Stomach (tissue), 8 donors: ENCODE measurements at regions not wholly inside any gene's neighbourhood (a gene's known extent, or its start where the extent isn't known, plus 50 kb on each side); places are given as distances from the start of the nearest gene placed in this dataset.
"Not testable (repeated sequence)": the region's sequence is repeated elsewhere in the genome, so short reads cannot be mapped to it uniquely, and the experiment has no call there.

Experiments
- DNase-seq, 2 donors: peaks; one replicate each; pipeline versions ENCODE4 v3.0.0 to v3.0.0-alpha.2; 2013 to 2019
- H3K27ac ChIP-seq, 5 donors: fragments of 200-600 bp in 4 of 5; sonication (generic) in 4 of 5; one replicate each; pipeline ENCODE4 v1.5.1; 2013 to 2019; ENCODE audit warnings: mild to moderate bottlenecking in 1 of 5, moderate library complexity in 1 of 5
- H3K27me3 ChIP-seq, 3 donors: fragments of 200-600 bp; sonication (generic); one replicate each; pipeline ENCODE4 v1.5.1; 2017 to 2019; ENCODE audit warnings: mixed run types in 1 of 3
- H3K36me3 ChIP-seq, 4 donors: fragments of 200-600 bp; sonication (generic); 1 replicate in 3 of 4; 2 replicates in 1 of 4; pipeline ENCODE4 v1.5.1; 2016 to 2019
- H3K4me1 ChIP-seq, 4 donors: fragments of 200-600 bp; sonication (generic); one replicate each; pipeline ENCODE4 v1.5.1; 2016 to 2019
- H3K4me3 ChIP-seq, 4 donors: fragments of 200-600 bp; sonication (generic) in 3 of 4; one replicate each; pipeline ENCODE4 v1.5.1; 2016 to 2019; ENCODE audit warnings: mild to moderate bottlenecking in 1 of 4
- H3K9me3 ChIP-seq, 4 donors: fragments of 200-600 bp; sonication (generic); one replicate each; pipeline ENCODE4 v1.5.1; 2016 to 2019
- EP300 ChIP-seq: sonication (generic); formaldehyde crosslinking; IDR thresholded peaks from one replicate; pipeline ENCODE4 v1.6.1; 2017; ENCODE audit warnings: antibody characterized with exemption
- POLR2A ChIP-seq, 4 donors: fragments of 450-650 bp; IDR thresholded peaks; one replicate each; pipeline ENCODE4 v1.6.1; 2016; ENCODE audit warnings: antibody characterized with exemption in 4 of 4, control low read depth in 2 of 4, mild to moderate bottlenecking in 1 of 4, moderate library complexity in 1 of 4
- POLR2AphosphoS5 ChIP-seq, 3 donors: sonication (generic); formaldehyde crosslinking; IDR thresholded peaks; one replicate each; pipeline ENCODE4 v1.6.1; 2016; ENCODE audit warnings: antibody characterized with exemption in 3 of 3
- WGBS, 5 donors: extraction: QIAGEN DNeasy Blood & Tissue Kit in 3 of 5; methylation state at CpG; one replicate each; pipeline versions ENCODE4 v1.1.5 to v1.1.7; 2013 to 2018; 5-methylcytosine and 5-hydroxymethylcytosine counted together
- intact Hi-C: fragments of 100-400 bp; cut with DNase I; formaldehyde crosslinking; loops from one replicate; pipeline ENCODE4 v1.15.1; 2023; ENCODE audit warnings: low total_unique reads
- TF ChIP-seq, protein P1 (sequence below), 7 experiments: fragments of 450-650 bp in 4 of 7; fragments of 200-600 bp in 3 of 7; sonication (generic) in 3 of 7; IDR thresholded peaks; one replicate each; pipeline ENCODE4 v1.5.1; 2016 to 2019; ENCODE audit warnings: antibody characterized with exemption in 7 of 7, control low read depth in 2 of 7, mild to moderate bottlenecking in 1 of 7
- donor health status: healthy with polysubstance abuse.
- donor health status: Bipolar disorder and iron deficiency.
- donor health status: healthy.

DNA sequence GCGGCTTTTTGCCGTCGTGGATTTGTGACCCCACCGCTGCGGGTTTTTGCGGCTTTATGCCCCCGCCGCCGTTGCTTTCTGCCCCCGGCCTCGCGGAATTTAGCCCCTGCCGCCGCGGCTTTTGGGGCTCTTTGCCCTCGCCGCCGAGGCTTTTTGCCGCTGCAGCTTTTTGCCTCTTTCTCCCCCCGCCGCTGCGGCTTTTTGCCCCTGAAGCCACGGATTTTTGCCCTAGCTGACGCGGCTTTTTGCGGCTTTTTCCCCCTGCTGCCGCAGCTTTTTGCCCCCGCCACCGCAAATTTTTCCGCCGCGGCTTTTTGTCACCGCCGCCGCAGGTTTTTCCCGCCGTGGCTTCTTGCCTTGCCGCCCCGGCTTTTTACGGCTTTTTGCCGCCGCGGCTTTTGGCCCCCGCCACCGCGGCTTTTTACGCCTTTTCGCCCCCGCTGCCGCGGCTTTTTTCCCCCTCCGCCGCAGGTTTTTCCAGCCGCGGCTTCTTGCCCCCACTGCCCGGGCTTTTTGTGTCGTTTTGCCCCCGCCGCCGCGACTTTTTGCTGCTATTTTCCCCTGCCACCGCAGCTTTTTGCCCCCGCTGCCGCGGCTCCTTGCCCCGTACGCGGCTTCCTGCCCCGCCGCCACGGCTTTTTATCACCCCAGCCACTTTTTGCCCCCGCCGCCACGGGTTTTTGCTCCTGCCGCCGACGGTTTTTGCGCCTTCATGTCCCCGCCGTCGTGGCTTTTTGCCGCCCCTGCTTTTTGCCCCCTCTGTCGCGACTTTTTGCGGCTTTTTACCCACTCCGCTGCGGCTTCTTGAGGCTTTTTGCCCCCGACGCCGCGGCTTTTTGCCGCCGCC is 3933.6 kb downstream of the SRGAP2C start:
- 63 to 74% (median 67%) methylated on average over 90 to 93 of the region's 93 CpGs for WGBS, 5 donors
- DNase-seq = no peak
- H3K4me1 ChIP-seq = no peaks in the 10 kb centered on the region
- H3K4me3 ChIP-seq = no peak overlapping the region
- peaks cover 0 to 54% (median 42%) of the 10 kb centered on the region in 4 donors for H3K9me3 ChIP-seq
- H3K27me3 ChIP-seq = no peaks in the 10 kb centered on the region
- TF ChIP-seq POLR2AphosphoS5 (IDR thresholded peaks at IDR 0.05) = no peak
- TF ChIP-seq, protein P1, sequence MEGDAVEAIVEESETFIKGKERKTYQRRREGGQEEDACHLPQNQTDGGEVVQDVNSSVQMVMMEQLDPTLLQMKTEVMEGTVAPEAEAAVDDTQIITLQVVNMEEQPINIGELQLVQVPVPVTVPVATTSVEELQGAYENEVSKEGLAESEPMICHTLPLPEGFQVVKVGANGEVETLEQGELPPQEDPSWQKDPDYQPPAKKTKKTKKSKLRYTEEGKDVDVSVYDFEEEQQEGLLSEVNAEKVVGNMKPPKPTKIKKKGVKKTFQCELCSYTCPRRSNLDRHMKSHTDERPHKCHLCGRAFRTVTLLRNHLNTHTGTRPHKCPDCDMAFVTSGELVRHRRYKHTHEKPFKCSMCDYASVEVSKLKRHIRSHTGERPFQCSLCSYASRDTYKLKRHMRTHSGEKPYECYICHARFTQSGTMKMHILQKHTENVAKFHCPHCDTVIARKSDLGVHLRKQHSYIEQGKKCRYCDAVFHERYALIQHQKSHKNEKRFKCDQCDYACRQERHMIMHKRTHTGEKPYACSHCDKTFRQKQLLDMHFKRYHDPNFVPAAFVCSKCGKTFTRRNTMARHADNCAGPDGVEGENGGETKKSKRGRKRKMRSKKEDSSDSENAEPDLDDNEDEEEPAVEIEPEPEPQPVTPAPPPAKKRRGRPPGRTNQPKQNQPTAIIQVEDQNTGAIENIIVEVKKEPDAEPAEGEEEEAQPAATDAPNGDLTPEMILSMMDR (IDR thresholded peaks at IDR 0.05) = no peak
- no peak for TF ChIP-seq POLR2A (IDR thresholded peaks at IDR 0.05)
- TF ChIP-seq EP300 = no peak
- intact Hi-C loops = no loop called here
- no peak overlapping the region for H3K27ac ChIP-seq
- no peaks in the 10 kb centered on the region for H3K36me3 ChIP-seq

GRCh38 chr1:125119024-125119441 is 3934.3 kb downstream of the SRGAP2C start:
- H3K27me3 ChIP-seq = no peaks in the 10 kb centered on the region
- no peak for DNase-seq
- H3K4me1 ChIP-seq = no peaks in the 10 kb centered on the region
- no peak overlapping the region for H3K27ac ChIP-seq
- H3K9me3 ChIP-seq = peaks cover 0 to 60% (median 47%) of the 10 kb centered on the region in 4 donors
- no peaks in the 10 kb centered on the region for H3K36me3 ChIP-seq
- 68 to 77% (median 71%) methylated on average over 52 to 53 of the region's 53 CpGs for WGBS, 5 donors
- intact Hi-C loops = no loop called here
- no peak overlapping the region for H3K4me3 ChIP-seq
- no peak for TF ChIP-seq POLR2A (IDR thresholded peaks at IDR 0.05)
- TF ChIP-seq EP300 = no peak
- TF ChIP-seq, protein P1 (IDR thresholded peaks at IDR 0.05) = no peak
- TF ChIP-seq POLR2AphosphoS5 (IDR thresholded peaks at IDR 0.05) = no peak

GRCh38 chr1:125119566-125120205 is 3934.9 kb downstream of the SRGAP2C start:
- H3K4me3 ChIP-seq, intact Hi-C loops, H3K27ac ChIP-seq, H3K4me1 ChIP-seq, H3K27me3 ChIP-seq, DNase-seq, H3K36me3 ChIP-seq: not testable (repeated sequence)
- 69 to 86% (median 83%) methylated on average over 20 to 30 of the region's 30 CpGs for WGBS, 5 donors
- H3K9me3 ChIP-seq = peaks cover 0 to 67% (median 49%) of the 10 kb centered on the region in 4 donors

GRCh38 chr1:125122579-125122978 is 3937.8 kb downstream of the SRGAP2C start:
- H3K4me3 ChIP-seq, H3K27me3 ChIP-seq, DNase-seq, H3K27ac ChIP-seq, H3K36me3 ChIP-seq, H3K4me1 ChIP-seq, intact Hi-C loops: not testable (repeated sequence)
- peaks cover 0 to 77% (median 56%) of the 10 kb centered on the region in 4 donors for H3K9me3 ChIP-seq
- WGBS, 5 donors = 50 to 73% (median 58%) methylated on average over 1 of the region's 1 CpG; no CpG with 5 or more reads in 1 of the 5 donors
